ENCODE measurements at regions not wholly inside any gene's neighbourhood (a gene's known extent, or its start where the extent isn't known, plus 50 kb on each side); places are given as distances from the start of the nearest gene placed in this dataset.

GRCh38 chr13:80211566-80211965, 129.4 kb downstream of the SPRY2 start:
- H3K36me3 ChIP-seq, result no peaks in the 10 kb centered on the region
- no peaks in the 10 kb centered on the region for H3K9me3 ChIP-seq (ENCODE audit: severe bottlenecking)
- TF ChIP-seq, protein P1, sequence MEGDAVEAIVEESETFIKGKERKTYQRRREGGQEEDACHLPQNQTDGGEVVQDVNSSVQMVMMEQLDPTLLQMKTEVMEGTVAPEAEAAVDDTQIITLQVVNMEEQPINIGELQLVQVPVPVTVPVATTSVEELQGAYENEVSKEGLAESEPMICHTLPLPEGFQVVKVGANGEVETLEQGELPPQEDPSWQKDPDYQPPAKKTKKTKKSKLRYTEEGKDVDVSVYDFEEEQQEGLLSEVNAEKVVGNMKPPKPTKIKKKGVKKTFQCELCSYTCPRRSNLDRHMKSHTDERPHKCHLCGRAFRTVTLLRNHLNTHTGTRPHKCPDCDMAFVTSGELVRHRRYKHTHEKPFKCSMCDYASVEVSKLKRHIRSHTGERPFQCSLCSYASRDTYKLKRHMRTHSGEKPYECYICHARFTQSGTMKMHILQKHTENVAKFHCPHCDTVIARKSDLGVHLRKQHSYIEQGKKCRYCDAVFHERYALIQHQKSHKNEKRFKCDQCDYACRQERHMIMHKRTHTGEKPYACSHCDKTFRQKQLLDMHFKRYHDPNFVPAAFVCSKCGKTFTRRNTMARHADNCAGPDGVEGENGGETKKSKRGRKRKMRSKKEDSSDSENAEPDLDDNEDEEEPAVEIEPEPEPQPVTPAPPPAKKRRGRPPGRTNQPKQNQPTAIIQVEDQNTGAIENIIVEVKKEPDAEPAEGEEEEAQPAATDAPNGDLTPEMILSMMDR (IDR thresholded peaks at IDR 0.05; ENCODE audit: low read depth, low read length), result no peak
- no peak overlapping the region for H3K27ac ChIP-seq
- no peak for DNase-seq
- no peak overlapping the region for H3K4me3 ChIP-seq (ENCODE audit: low read depth, low read length)
- no peaks in the 10 kb centered on the region for H3K27me3 ChIP-seq (ENCODE audit: insufficient read depth, low read depth, severe bottlenecking)

- TF ChIP-seq, protein P1 (IDR thresholded peaks at IDR 0.05; ENCODE audit: low read depth, low read length), result no peak
- Histone ChIP-seq H3K27me3 (ENCODE audit: insufficient read depth, low read depth, severe bottlenecking) (no peaks in the 10 kb centered on the region), H3K36me3 (no peaks in the 10 kb centered on the region), H3K4me3 (ENCODE audit: low read depth, low read length) (no peak overlapping the region), H3K27ac (no peak overlapping the region), H3K9me3 (ENCODE audit: severe bottlenecking) (no peaks in the 10 kb centered on the region)
- DNase-seq, result no peak
Observed at GRCh38 chr13:80204642-80205041, 136.3 kb downstream of the SPRY2 start.

DNA sequence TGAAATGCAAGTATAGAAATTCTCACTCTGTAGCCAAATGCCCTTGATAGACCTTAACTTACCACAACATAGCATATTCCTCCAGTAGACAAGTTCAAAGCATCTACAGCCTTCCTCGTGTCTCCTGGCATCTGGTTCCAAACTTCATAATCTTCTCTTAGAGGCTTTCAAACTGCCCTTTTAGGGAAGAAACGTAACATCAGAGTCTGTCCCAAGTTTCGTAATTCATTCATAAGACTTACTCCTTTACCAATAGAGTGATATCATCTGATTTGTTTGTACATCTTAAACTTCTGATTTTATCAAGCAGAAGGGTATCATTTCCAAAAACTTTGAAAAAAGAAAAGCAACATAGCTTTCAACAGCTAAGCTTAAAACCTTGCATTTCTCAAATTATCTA, 137.4 kb downstream of the SPRY2 start:
- no peaks in the 10 kb centered on the region for H3K9me3 ChIP-seq (ENCODE audit: severe bottlenecking)
- H3K27me3 ChIP-seq (ENCODE audit: insufficient read depth, low read depth, severe bottlenecking), result no peaks in the 10 kb centered on the region
- no peaks in the 10 kb centered on the region for H3K36me3 ChIP-seq
- no peak overlapping the region for H3K4me3 ChIP-seq (ENCODE audit: low read depth, low read length)
- TF ChIP-seq, protein P1 (IDR thresholded peaks at IDR 0.05; ENCODE audit: low read depth, low read length), result no peak
- no peak for DNase-seq
- no peak overlapping the region for H3K27ac ChIP-seq

DNA sequence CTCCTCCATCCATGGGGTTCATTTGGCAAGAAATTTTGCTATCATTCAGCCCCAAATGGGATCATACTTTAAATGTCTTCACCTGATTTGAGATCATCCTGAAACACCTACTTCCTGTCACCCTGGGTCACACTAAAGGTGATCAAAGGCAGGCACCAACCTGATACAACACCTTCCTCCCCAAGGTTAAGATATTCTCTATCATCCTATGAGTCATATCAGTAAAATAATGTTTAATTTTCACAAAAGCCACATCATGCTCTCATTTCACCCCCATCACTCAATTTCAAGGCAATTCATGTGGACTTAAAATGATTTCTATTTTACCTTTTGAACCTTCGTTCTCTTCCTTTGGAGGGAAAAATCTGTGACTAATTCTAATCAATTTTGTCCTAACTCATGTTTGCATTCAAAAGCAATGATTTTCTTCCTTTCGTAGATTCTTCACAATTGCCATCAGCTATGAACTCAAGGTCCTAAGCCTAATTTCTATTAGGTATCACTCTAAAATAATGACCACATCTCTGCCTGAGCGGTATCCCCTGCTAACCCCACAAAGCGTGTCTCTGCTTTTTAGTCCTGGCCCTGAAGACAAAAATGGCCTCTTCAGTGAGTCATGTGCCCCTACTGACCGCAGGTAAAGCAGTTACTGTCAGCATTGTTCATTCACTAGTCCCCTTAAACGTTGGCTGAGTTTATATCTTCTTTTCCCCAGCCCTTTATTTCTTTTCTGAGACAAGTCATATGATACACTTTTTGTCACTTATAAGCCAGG, 139.0 kb downstream of the SPRY2 start:
- Histone ChIP-seq H3K27me3 (ENCODE audit: insufficient read depth, low read depth, severe bottlenecking) (no peaks in the 10 kb centered on the region), H3K36me3 (no peaks in the 10 kb centered on the region)
- TF ChIP-seq, protein P1 (IDR thresholded peaks at IDR 0.05; ENCODE audit: low read depth, low read length), result no peak

GRCh38 chr13:80199585-80200292, 141.2 kb downstream of the SPRY2 start:
- H3K9me3 ChIP-seq (ENCODE audit: severe bottlenecking), result no peaks in the 10 kb centered on the region
- no peak overlapping the region for H3K4me3 ChIP-seq (ENCODE audit: low read depth, low read length)
- TF ChIP-seq, protein P1 (IDR thresholded peaks at IDR 0.05; ENCODE audit: low read depth, low read length), result no peak
- H3K27ac ChIP-seq, result no peak overlapping the region
- H3K36me3 ChIP-seq, result no peaks in the 10 kb centered on the region
- no peak for DNase-seq
- H3K27me3 ChIP-seq (ENCODE audit: insufficient read depth, low read depth, severe bottlenecking), result no peaks in the 10 kb centered on the region

More for the DNA sequence above, 139.0 kb downstream of the SPRY2 start:
- Histone ChIP-seq H3K9me3 (ENCODE audit: severe bottlenecking) (no peaks in the 10 kb centered on the region), H3K4me3 (ENCODE audit: low read depth, low read length) (no peak overlapping the region), H3K27ac (no peak overlapping the region)
- no peak for DNase-seq
